ENCODE measurements at regions not wholly inside any gene's neighbourhood (a gene's known extent, or its start where the extent isn't known, plus 50 kb on each side); places are given as distances from the start of the nearest gene placed in this dataset.

DNA sequence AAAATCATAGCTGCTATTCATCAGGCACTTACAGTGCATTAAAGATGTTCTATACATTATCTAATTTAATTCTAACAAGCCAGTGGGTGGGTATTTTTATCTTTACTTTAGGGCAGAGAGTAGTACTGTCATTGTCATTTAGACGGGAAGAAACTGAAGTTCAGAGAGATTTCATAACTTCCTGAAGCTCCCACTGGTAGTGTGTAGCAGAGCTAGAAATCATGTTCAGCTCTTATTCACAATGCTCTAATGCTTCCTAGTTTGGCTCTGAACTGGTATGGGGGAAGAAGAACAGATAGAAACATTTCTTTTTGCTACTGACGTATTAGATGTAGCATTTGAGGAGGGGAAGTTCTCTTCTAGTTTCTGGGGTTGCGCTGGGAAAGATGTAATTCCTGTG, 116.7 kb downstream of the CYP26A1 start:
- Histone ChIP-seq H3K9ac (ENCODE audit: low read depth, low read length, poor library complexity, severe bottlenecking) (no peak overlapping the region), H3K79me2 (ENCODE audit: insufficient read depth, low read length) (no peaks in the 10 kb centered on the region), H3K9me2 (replicated peaks; ENCODE audit: low read depth, low read length) (no peaks in the 10 kb centered on the region), H3K4me1 (ENCODE audit: insufficient read depth, low read length, poor library complexity, severe bottlenecking) (peaks cover 7% of the 10 kb centered on the region), H3K9me3 (ENCODE audit: insufficient read depth, low read depth, low read length) (no peaks in the 10 kb centered on the region), H3K27me3 (ENCODE audit: insufficient read depth, low read length, poor library complexity, severe bottlenecking) (no peaks in the 10 kb centered on the region), H3K36me3 (ENCODE audit: insufficient read depth, low read length) (no peaks in the 10 kb centered on the region), H4K20me1 (ENCODE audit: insufficient read depth, low read length, poor library complexity, severe bottlenecking) (no peaks in the 10 kb centered on the region), H3K4me3 (ENCODE audit: low read length, poor library complexity, severe bottlenecking) (no peak overlapping the region), H3F3A (ENCODE audit: low read depth) (no peaks in the 10 kb centered on the region), H2AFZ (ENCODE audit: low read length) (peak overlapping the region; percentile 53; the same call in 1 of the 2 replicates), H3K4me2 (ENCODE audit: low read depth, low read length, poor library complexity, severe bottlenecking) (no peak overlapping the region)
- TF ChIP-seq EZH2phosphoT487 (IDR thresholded peaks at IDR 0.05; ENCODE audit: borderline replicate concordance) = no peak
- TF ChIP-seq, protein P1, sequence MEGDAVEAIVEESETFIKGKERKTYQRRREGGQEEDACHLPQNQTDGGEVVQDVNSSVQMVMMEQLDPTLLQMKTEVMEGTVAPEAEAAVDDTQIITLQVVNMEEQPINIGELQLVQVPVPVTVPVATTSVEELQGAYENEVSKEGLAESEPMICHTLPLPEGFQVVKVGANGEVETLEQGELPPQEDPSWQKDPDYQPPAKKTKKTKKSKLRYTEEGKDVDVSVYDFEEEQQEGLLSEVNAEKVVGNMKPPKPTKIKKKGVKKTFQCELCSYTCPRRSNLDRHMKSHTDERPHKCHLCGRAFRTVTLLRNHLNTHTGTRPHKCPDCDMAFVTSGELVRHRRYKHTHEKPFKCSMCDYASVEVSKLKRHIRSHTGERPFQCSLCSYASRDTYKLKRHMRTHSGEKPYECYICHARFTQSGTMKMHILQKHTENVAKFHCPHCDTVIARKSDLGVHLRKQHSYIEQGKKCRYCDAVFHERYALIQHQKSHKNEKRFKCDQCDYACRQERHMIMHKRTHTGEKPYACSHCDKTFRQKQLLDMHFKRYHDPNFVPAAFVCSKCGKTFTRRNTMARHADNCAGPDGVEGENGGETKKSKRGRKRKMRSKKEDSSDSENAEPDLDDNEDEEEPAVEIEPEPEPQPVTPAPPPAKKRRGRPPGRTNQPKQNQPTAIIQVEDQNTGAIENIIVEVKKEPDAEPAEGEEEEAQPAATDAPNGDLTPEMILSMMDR (conservative IDR thresholded peaks at IDR 0.05; ENCODE audit: low read length) = no peak

GRCh38 chr10:93193906-93194305, 120.2 kb downstream of the CYP26A1 start:
- no peaks in the 10 kb centered on the region for H3K79me2 ChIP-seq (ENCODE audit: insufficient read depth, low read length)
- no peaks in the 10 kb centered on the region for H3K27me3 ChIP-seq (ENCODE audit: insufficient read depth, low read length, poor library complexity, severe bottlenecking)
- H3K9ac ChIP-seq (ENCODE audit: low read depth, low read length, poor library complexity, severe bottlenecking) = no peak overlapping the region

DNA sequence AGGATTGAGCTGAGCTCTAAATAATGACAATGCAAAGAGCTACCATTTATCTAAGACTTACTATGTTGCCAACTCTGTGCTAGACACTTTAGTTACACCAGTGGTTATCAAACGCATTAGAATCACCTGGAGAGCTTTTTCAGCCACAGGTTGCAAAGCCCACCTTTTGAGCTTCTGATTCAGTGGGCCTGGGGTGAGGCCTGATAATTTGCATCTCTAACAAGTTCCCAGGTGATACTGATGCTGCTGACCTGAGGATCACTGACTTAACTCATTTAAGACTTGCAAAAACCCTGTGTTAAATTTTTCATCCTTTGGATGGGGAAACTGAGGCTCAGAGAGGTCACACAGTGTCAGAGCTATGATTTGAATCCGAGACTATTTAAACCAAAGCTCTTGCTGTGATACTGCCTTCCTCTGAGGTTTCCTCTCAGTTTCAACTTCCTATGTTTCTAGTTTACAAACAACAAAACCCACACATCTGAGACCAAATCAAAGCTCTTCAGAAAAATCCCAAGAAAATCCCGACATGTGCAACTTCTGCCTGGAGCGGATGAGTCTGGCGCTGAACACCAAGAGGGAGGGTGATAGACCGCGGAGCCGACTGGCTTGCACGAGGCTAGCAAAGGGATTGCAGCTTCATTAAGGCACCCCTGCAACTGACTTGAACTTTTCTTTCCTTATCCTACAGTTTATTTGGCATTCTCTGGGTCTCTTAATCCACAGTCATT, 124.9 kb downstream of the CYP26A1 start:
- Histone ChIP-seq H3K79me2 (ENCODE audit: insufficient read depth, low read length) (no peaks in the 10 kb centered on the region), H2AFZ (ENCODE audit: low read length) (no peak overlapping the region), H3K4me3 (ENCODE audit: low read length, poor library complexity, severe bottlenecking) (no peak overlapping the region), H4K20me1 (ENCODE audit: insufficient read depth, low read length, poor library complexity, severe bottlenecking) (no peaks in the 10 kb centered on the region), H3F3A (ENCODE audit: low read depth) (no peaks in the 10 kb centered on the region), H3K9me3 (ENCODE audit: insufficient read depth, low read depth, low read length) (no peaks in the 10 kb centered on the region), H3K27me3 (ENCODE audit: insufficient read depth, low read length, poor library complexity, severe bottlenecking) (no peaks in the 10 kb centered on the region), H3K36me3 (ENCODE audit: insufficient read depth, low read length) (no peaks in the 10 kb centered on the region), H3K9me2 (replicated peaks; ENCODE audit: low read depth, low read length) (no peaks in the 10 kb centered on the region), H3K4me1 (ENCODE audit: insufficient read depth, low read length, poor library complexity, severe bottlenecking) (peaks cover 3% of the 10 kb centered on the region), H3K9ac (ENCODE audit: low read depth, low read length, poor library complexity, severe bottlenecking) (no peak overlapping the region), H3K4me2 (ENCODE audit: low read depth, low read length, poor library complexity, severe bottlenecking) (no peak overlapping the region)
- TF ChIP-seq, protein P1 (conservative IDR thresholded peaks at IDR 0.05; ENCODE audit: low read length) = no peak
- no peak for TF ChIP-seq EZH2phosphoT487 (IDR thresholded peaks at IDR 0.05; ENCODE audit: borderline replicate concordance)

More at GRCh38 chr10:93193906-93194305, 120.2 kb downstream of the CYP26A1 start:
- Histone ChIP-seq H4K20me1 (ENCODE audit: insufficient read depth, low read length, poor library complexity, severe bottlenecking) (no peaks in the 10 kb centered on the region), H2AFZ (ENCODE audit: low read length) (no peak overlapping the region), H3K9me3 (ENCODE audit: insufficient read depth, low read depth, low read length) (no peaks in the 10 kb centered on the region), H3K4me1 (ENCODE audit: insufficient read depth, low read length, poor library complexity, severe bottlenecking) (peaks cover 7% of the 10 kb centered on the region), H3K36me3 (ENCODE audit: insufficient read depth, low read length) (no peaks in the 10 kb centered on the region), H3K4me2 (ENCODE audit: low read depth, low read length, poor library complexity, severe bottlenecking) (no peak overlapping the region), H3K4me3 (ENCODE audit: low read length, poor library complexity, severe bottlenecking) (no peak overlapping the region), H3F3A (ENCODE audit: low read depth) (no peaks in the 10 kb centered on the region), H3K9me2 (replicated peaks; ENCODE audit: low read depth, low read length) (no peaks in the 10 kb centered on the region)
- TF ChIP-seq, protein P1 (conservative IDR thresholded peaks at IDR 0.05; ENCODE audit: low read length) = no peak
